ENCODE measurements at regions not wholly inside any gene's neighbourhood (a gene's known extent, or its start where the extent isn't known, plus 50 kb on each side); places are given as distances from the start of the nearest gene placed in this dataset.

DNA sequence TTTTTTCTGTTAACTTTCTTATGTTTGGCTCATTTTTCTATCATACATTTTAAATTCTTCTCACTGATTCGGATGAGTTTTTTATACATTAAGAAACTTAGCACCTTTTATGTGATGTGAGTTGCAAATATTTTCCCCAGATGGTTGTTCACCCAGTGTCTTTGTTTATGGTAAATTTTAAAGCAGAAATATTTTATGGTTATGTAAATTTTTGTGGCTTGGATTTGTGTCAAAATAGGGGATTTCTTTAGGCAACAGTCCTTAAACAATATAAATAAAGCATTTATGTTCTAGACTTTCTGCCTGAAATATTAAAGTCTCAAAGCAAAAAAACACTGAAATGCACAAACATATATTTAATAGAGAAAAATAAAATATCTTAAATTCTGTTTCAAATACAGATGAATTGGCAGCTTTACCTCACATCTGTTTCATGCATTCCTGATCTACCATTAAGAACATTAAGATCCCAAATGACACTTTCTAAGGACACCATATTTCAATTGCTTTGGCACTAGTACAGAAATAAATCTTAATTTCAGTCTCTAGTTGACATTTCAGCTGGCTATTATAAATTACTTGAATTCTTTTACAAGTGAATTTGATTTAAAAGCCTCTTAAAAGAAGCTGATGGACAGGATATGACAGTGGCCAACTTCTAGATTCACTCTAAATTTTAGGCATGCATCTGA lies 646.6 kb downstream of the HACE1 start:
- in situ Hi-C loops (cut with HindIII; ENCODE audit: low pct_ligation_motif_present, low pct_unique_long_range_greater_than_20kb, low sequenced_read_pairs), result no loop called here

GRCh38 chr6:104207635-104208034 lies 652.1 kb downstream of the HACE1 start:
- in situ Hi-C loops (cut with HindIII; ENCODE audit: low pct_ligation_motif_present, low pct_unique_long_range_greater_than_20kb, low sequenced_read_pairs), result no loop called here
- DNase-seq, result no peak

More for the DNA sequence above, 646.6 kb downstream of the HACE1 start:
- no peak for DNase-seq

GRCh38 chr6:104201557-104201956 lies 658.2 kb downstream of the HACE1 start:
- no peak for DNase-seq
- in situ Hi-C loops (cut with HindIII; ENCODE audit: low pct_ligation_motif_present, low pct_unique_long_range_greater_than_20kb, low sequenced_read_pairs), result no loop called here

DNA sequence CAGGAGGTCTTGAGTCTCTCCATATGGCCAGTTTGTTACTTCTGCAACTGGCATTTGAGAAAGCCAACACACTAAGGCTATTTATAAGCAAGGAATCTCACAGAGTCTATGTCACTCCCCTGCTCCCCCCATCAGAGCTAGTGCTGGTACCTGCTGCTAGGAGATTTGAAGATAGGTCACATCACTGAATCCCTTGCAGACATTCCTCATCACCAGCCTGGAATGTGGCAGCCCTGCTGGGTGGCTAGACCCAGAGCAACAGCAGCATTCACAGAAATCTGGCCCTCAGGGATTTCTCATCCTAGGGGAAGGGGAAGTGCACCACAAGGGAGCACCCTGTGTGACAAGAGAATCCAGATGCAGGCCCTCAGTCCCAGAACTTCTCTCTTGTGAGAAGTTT lies 672.1 kb downstream of the HACE1 start:
- DNase-seq, result no peak
- in situ Hi-C loops (cut with HindIII; ENCODE audit: low pct_ligation_motif_present, low pct_unique_long_range_greater_than_20kb, low sequenced_read_pairs), result no loop called here

- in situ Hi-C loops (cut with HindIII; ENCODE audit: low pct_ligation_motif_present, low pct_unique_long_range_greater_than_20kb, low sequenced_read_pairs), result no loop called here
- DNase-seq, result no peak
These were observed 672.9 kb downstream of the HACE1 start for GRCh38 chr6:104186831-104187230.

GRCh38 chr6:104183816-104184435 lies 675.8 kb downstream of the HACE1 start:
- no peak for DNase-seq
- in situ Hi-C loops (cut with HindIII; ENCODE audit: low pct_ligation_motif_present, low pct_unique_long_range_greater_than_20kb, low sequenced_read_pairs), result no loop called here

GRCh38 chr6:104182811-104183210 lies 676.9 kb downstream of the HACE1 start:
- DNase-seq, result no peak
- in situ Hi-C loops (cut with HindIII; ENCODE audit: low pct_ligation_motif_present, low pct_unique_long_range_greater_than_20kb, low sequenced_read_pairs), result no loop called here

DNA sequence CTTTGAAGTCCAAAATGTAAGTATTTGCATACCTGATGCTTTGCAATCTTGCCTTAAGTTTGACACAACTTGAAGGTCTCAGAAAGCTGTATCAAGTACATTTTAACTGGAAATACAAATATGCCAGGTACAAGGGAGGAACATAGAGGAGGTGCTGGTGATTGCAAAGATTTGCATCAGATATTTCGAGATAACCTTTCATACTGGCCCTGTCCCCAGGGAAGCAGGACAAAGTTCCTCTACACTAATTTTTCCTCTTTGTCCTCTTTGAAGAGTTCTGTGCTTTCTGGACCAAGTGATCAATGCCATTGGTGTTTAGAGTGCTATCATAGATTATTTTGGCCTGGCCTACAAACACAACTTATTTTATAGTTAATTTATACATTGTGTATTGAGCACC lies 686.1 kb downstream of the HACE1 start:
- no peak for DNase-seq
- in situ Hi-C loops (cut with HindIII; ENCODE audit: low pct_ligation_motif_present, low pct_unique_long_range_greater_than_20kb, low sequenced_read_pairs), result no loop called here

- DNase-seq, result no peak
- in situ Hi-C loops (cut with HindIII; ENCODE audit: low pct_ligation_motif_present, low pct_unique_long_range_greater_than_20kb, low sequenced_read_pairs), result no loop called here
These were observed 689.3 kb downstream of the HACE1 start for GRCh38 chr6:104170401-104170800.

DNA sequence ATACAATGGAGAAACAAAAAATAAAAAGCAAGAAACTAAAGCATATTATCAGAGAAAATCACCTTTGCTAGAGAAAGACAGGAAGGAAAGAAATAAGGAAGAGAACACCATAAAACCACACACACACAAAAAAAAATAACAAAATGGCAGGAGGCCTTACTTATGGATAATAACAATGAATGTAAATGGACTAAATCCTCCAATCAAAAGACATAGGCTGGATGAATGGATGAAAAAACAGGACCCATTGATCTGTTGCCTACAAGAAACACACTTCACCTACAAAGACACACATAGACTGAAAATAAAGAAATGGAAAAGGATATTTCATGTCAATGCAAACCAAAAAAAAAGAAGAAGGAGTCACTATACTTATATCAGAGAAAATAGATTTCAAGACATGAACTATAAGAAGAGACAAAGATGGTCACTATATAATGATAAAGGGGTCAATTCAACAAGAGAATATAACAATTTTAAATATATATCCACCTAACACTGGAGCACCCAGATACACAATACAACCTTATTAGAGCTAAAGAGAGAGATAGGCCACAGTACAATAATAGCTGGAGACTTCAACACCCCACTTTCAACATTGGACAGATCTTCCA lies 693.6 kb downstream of the HACE1 start:
- DNase-seq, result no peak
- in situ Hi-C loops (cut with HindIII; ENCODE audit: low pct_ligation_motif_present, low pct_unique_long_range_greater_than_20kb, low sequenced_read_pairs), result no loop called here

DNA sequence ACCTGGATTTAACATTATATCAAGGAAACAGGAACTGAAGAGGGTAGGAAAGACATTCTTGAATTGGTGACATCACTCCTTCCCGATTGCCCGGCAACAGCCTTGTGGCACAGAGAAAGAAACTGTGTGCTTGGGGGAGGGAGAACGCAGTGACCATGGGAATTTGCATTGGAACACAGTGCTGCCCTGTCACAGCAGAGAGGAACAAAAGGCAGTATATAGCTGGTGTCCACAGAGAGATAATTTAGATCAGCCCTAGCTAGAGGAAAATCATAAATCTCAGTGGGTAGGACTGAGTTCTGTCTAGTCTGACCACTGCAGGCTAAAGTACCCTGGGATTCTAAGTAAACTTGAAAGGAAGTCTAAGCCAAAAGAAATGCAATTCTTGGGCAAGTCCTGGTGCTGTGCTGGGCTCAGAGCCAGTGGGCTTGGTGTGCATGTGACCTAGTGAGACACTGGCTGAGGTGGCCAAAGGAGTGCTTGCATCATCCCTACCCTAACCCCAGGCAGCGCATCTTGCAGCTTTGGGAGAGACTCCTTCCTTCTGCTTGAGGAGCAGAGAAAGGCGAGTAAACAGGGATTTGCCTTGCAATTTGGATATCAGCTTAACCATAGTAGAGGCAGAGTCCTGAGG lies 697.6 kb downstream of the HACE1 start:
- in situ Hi-C loops (cut with HindIII; ENCODE audit: low pct_ligation_motif_present, low pct_unique_long_range_greater_than_20kb, low sequenced_read_pairs), result no loop called here
- DNase-seq, result no peak

DNA sequence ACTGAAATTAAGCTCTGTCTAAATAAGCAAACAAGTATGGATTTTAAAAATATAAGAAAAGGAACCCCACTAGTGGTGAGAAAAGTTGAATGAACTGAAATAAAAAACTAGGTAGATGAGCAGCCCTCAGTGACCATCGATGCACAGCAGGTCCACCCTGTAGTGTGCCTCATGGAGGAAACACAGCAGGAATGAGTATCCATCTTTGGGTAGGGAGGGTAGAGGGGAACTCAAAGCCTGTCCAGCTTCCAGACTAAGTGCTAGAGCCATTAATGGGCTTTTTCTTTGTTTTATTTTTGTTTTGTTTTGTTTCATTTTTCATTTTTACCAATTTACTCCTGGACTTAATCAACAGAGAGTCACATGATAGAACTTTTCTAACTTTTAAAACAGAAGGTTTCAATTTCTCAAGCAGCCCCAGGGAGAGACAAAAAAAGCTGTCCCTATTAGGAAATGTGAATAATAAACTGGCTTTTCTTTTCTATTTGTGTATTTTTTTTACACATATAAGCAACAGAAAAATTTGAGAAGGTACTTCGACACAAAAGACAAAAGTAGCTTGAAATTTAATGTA lies 700.6 kb downstream of the HACE1 start:
- no peak for DNase-seq
- in situ Hi-C loops (cut with HindIII; ENCODE audit: low pct_ligation_motif_present, low pct_unique_long_range_greater_than_20kb, low sequenced_read_pairs), result no loop called here

GRCh38 chr6:104143757-104144156 lies 716.0 kb downstream of the HACE1 start:
- DNase-seq, result no peak
- in situ Hi-C loops (cut with HindIII; ENCODE audit: low pct_ligation_motif_present, low pct_unique_long_range_greater_than_20kb, low sequenced_read_pairs), result no loop called here

DNA sequence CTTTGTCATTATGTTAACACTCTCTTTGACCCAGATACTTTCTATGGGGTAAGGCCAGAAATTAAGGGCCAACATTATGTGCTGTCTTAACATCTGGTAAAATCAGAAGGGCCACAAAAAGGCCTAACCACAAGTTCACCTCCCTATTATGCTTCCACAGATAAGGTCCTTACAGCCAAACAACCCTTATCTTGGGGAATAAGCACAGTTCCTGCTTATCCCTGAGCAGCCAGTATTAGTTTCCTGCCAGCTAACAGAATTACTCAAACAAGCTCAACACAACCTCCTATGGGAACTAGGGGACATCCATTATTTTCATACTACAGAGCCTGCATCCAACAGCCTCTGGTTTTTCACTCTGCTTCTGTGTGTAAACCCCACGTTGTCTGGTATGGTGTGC lies 724.8 kb downstream of the HACE1 start:
- in situ Hi-C loops (cut with HindIII; ENCODE audit: low pct_ligation_motif_present, low pct_unique_long_range_greater_than_20kb, low sequenced_read_pairs), result no loop called here
- DNase-seq, result no peak

DNA sequence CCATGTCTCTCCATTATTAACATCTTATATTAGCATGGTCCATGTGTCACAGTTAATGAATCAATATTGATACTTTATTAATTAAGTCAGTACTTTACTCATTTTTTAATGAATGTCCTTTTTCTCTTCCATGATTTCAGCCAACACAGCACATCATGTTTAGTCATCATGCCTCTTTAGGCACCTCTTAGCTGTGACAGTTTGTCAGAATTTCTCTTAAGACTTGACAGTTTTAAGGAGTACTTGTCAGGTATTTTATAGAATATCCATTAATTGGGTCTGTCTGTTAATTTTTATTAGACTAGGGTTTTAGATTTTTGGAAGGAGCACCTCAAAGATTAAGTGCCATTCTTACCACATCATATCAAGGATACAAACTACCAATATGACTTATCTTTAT lies 729.4 kb downstream of the HACE1 start:
- in situ Hi-C loops (cut with HindIII; ENCODE audit: low pct_ligation_motif_present, low pct_unique_long_range_greater_than_20kb, low sequenced_read_pairs), result no loop called here
- no peak for DNase-seq

DNA sequence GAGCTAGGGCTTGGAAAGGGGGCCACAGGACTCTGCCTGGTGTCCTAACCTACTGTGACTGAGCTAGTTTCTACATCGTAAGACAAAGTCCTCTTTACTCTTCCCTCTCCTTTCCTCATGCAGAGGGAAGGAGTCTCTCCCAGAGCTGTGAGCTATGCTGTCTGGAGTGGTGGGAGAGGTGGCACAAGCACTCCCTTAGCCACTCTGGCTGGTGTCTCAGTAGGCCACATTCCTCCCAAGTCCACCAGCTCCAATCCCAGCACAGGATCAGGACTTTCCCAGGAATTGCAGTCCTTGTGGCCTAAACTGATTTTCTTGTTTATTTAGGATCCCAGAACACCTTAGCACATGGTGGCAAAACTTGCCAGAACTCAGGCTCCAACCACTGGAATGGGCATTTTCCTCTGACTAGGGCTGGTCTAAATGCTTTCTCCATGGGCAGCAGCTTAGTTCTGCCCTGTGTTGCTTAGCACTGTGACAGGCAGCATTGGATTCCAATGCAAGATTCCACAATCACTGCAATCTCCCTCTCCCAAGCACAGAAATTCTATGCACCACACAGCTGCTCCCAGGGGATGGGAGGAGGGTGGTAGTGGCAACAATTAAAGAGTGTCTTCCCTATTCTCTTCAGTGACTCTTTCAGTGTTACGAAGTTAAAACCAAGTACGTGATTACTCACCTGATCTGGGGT lies 733.3 kb downstream of the HACE1 start:
- no peak for DNase-seq
- in situ Hi-C loops (cut with HindIII; ENCODE audit: low pct_ligation_motif_present, low pct_unique_long_range_greater_than_20kb, low sequenced_read_pairs), result no loop called here

DNA sequence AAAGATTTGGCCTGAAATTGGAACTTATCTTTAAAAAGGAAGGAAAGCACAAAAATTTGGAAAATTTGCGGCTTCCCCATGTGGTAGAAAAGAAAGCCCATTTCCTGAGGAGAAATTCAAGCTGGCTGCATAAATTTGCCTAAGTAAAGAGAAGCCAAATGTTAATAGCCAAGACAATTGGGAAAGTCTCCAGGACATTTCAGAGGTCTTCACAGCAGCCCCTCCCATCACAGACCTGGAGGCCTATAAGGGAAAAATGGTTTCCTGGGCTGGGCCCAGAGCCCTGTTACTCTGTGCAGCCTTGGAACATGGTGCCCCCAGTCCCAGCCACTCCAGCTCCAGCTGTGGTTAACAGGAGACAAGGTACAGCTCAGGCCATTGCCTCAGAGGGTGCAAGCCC lies 736.5 kb downstream of the HACE1 start:
- no peak for DNase-seq
- in situ Hi-C loops (cut with HindIII; ENCODE audit: low pct_ligation_motif_present, low pct_unique_long_range_greater_than_20kb, low sequenced_read_pairs), result no loop called here

DNA sequence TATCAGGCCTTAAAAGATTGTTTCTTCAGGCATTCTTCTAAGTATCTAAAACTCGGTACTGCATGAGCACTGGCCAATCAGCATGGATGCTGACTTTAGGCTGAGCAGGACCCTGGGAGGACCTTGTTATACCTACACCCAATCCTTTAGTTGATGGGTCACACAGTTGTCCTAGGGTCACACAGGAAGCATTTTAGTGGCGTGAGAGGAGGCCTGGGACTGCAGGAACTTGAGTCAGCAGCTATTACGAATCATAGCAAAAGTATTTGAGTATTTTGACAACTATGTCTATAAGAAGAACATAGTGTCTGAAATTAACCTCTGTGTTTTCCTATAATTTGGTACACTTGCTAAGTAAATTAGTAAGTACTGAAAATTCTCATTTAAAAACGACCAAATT lies 741.4 kb downstream of the HACE1 start:
- in situ Hi-C loops (cut with HindIII; ENCODE audit: low pct_ligation_motif_present, low pct_unique_long_range_greater_than_20kb, low sequenced_read_pairs), result no loop called here
- peak; percentile 39 for DNase-seq

- in situ Hi-C loops (cut with HindIII; ENCODE audit: low pct_ligation_motif_present, low pct_unique_long_range_greater_than_20kb, low sequenced_read_pairs), result no loop called here
- no peak for DNase-seq
These were observed 749.9 kb downstream of the HACE1 start for GRCh38 chr6:104109806-104110205.
